Right atrium auricular region (tissue), 2 donors: ENCODE measurements at regions not wholly inside any gene's neighbourhood (a gene's known extent, or its start where the extent isn't known, plus 50 kb on each side); places are given as distances from the start of the nearest gene placed in this dataset.

Source experiments
- DNase-seq: peaks from one replicate; pipeline ENCODE4 v3.0.0-alpha.2; 2019; ENCODE audit warnings: low spot score
- H3K27ac ChIP-seq, 2 donors: fragments of 200-600 bp; sonication (generic); 1 replicate in 1 of 2; 2 replicates in 1 of 2; pipeline ENCODE4 v1.5.1; 2016 to 2019
- H3K27me3 ChIP-seq, 2 donors: fragments of 200-600 bp; sonication (generic); one replicate each; pipeline versions ENCODE4 v1.5.1 to v1.6.0; 2017 to 2019
- H3K36me3 ChIP-seq: fragments of 200-600 bp; sonication (generic); one replicate; pipeline ENCODE4 v1.5.1; 2016
- H3K4me1 ChIP-seq, 2 donors: fragments of 200-600 bp; sonication (generic); one replicate each; pipeline versions ENCODE4 v1.5.1 to v1.6.0; 2017 to 2019
- H3K4me3 ChIP-seq, 2 donors: fragments of 200-600 bp; sonication (generic); 1 replicate in 1 of 2; 2 replicates in 1 of 2; pipeline ENCODE4 v1.5.1; 2017 to 2019; ENCODE audit warnings: mild to moderate bottlenecking in 1 of 2, moderate library complexity in 1 of 2
- H3K9me3 ChIP-seq, 2 donors: fragments of 200-600 bp; sonication (generic); one replicate each; pipeline ENCODE4 v1.5.1; 2019
- CTCF ChIP-seq, 2 donors: fragments of 200-600 bp; sonication (generic); IDR thresholded peaks; one replicate each; pipeline ENCODE4 v1.5.1; 2019; ENCODE audit warnings: antibody characterized with exemption in 2 of 2

- no peaks in the 10 kb centered on the region for H3K27me3 ChIP-seq
- H3K36me3 ChIP-seq = no peaks in the 10 kb centered on the region
- no peak overlapping the region for H3K4me3 ChIP-seq
- H3K27ac ChIP-seq = no peak overlapping the region
- DNase-seq = no peak
- no peak for TF ChIP-seq CTCF (IDR thresholded peaks at IDR 0.05)
- no peaks in the 10 kb centered on the region for H3K9me3 ChIP-seq
- H3K4me1 ChIP-seq = peaks cover 0 to 23% of the 10 kb centered on the region in 2 donors
These were observed 67.9 kb upstream of the MACF1 start for GRCh38 chr1:39136638-39137037.

DNA sequence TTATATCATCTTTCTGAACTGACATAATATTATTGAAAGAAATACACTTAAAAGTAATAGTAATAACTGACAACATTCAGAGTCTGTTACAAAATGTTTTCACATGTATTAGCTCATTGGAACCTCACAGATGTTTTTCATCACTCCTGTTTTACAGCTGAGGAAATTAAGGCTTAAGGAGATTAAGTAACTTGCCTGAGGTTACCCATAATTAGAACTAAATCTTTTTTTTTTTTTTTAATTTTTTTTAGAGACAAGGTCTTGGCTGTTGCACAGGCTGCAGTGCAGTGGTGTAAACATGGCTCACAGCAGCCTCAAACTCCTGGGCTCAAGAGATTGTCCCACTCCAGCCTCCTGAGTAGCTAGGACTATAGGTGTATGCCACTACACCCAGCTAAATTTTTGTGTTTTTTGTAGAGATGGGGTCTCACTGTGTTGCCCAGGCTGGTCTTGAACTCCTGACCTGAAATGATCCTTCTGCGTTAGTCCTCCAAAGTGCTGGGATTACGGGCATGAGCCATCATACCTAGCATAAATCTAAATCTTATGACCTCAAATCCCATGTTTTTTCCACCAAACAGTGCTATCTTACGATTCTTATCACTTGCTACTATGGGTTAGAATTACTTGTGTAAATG is 64.7 kb upstream of the MACF1 start:
- Histone ChIP-seq H3K9me3 (no peaks in the 10 kb centered on the region), H3K4me3 (no peak overlapping the region), H3K27ac (no peak overlapping the region), H3K36me3 (no peaks in the 10 kb centered on the region), H3K27me3 (no peaks in the 10 kb centered on the region), H3K4me1 (peaks cover 0 to 21% of the 10 kb centered on the region in 2 donors)
- no peak for TF ChIP-seq CTCF (IDR thresholded peaks at IDR 0.05)
- no peak for DNase-seq

DNA sequence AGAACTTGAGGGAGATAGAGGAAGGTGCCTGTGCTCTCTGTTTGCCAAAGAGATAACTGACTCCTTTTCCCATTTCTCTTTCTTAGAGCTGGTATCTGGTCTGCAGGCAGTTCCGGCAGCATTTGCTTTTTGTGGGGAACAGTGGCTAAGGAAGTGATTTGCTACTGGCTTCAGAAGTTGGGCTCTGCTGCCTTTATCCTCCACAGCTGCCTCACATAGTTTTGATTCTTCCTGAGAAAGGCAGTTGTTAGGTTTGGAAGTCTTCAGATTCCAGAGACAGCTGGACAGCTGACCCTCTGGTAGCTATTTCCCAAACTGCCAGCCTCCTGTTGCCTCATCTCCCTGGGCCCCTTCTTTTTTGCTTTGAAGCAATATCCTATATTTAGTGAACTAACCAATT is 62.6 kb upstream of the MACF1 start:
- Histone ChIP-seq H3K4me1 (peaks cover 0 to 21% of the 10 kb centered on the region in 2 donors), H3K27me3 (no peaks in the 10 kb centered on the region), H3K4me3 (no peak overlapping the region), H3K9me3 (no peaks in the 10 kb centered on the region), H3K36me3 (no peaks in the 10 kb centered on the region), H3K27ac (peak overlapping the region in 1 of 2 donors; percentile 50)
- DNase-seq = no peak
- TF ChIP-seq CTCF (IDR thresholded peaks at IDR 0.05) = no peak

DNA sequence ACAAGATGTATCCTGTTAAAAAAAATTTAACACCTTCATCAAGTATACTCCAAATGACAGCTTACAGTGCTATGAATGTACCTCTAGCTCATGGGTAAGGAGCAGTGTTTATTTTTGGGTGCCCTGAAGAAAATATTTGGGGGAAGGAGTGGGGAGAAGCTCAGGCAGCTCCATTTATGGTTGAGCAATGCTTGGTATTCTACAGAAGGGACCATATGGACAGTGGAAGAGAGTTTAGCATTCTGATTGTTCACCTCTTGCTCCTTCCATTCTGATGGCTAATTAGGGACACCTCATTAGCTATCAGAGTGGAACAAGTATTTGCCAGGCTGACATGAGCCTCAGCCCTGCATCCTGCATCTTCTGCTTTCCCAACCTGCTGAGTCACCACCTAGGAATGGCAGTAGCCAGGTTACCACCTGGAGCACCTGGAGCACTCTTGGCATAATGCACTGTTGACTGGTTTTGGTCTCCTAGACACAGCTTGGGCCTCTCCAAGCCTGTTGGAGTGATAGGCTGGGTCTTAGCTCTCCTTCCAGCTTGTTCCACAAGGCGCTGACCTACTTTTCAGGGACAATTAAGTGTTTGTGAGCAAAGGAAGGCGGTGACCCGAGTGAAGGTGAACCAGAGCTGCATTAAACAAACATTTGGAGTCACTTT is 62.0 kb upstream of the MACF1 start:
- Histone ChIP-seq H3K27ac (peak overlapping the region in 1 of 2 donors; percentile 50), H3K4me1 (peaks cover 0 to 21% of the 10 kb centered on the region in 2 donors), H3K4me3 (no peak overlapping the region), H3K27me3 (no peaks in the 10 kb centered on the region), H3K9me3 (no peaks in the 10 kb centered on the region), H3K36me3 (no peaks in the 10 kb centered on the region)
- no peak for DNase-seq
- no peak for TF ChIP-seq CTCF (IDR thresholded peaks at IDR 0.05)

DNA sequence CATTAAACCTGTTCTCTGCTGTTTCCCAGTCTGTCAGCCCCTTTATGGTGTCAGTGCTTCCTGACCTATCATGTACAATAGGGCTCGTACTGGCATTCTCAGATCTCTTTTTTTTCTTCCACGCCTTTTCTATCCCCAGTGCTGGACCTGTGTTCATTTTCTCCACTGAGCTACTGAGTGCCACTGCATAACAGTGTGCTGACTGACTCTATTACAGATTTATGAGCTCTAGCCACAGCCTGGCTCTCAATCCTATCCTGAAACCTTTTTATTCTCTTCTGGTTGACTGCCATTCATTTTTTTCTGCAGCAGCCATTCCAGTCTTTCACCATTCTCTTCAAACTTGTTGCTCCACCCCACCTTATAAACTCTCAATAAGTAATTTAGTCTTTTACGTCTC is 59.6 kb upstream of the MACF1 start:
- Histone ChIP-seq H3K27ac (no peak overlapping the region), H3K36me3 (no peaks in the 10 kb centered on the region), H3K9me3 (no peaks in the 10 kb centered on the region), H3K27me3 (no peaks in the 10 kb centered on the region), H3K4me1 (peaks cover 0 to 27% of the 10 kb centered on the region in 2 donors), H3K4me3 (no peak overlapping the region)
- TF ChIP-seq CTCF (IDR thresholded peaks at IDR 0.05) = no peak
- no peak for DNase-seq
